GM18520 (cell line): ENCODE measurements at regions not wholly inside any gene's neighbourhood (a gene's known extent, or its start where the extent isn't known, plus 50 kb on each side); places are given as distances from the start of the nearest gene placed in this dataset.

ENCODE experiments used
- ATAC-seq: cut with Tn5 transposase; IDR thresholded peaks from one replicate; pipeline ENCODE4 v1.9.1; 2021; ENCODE audit not compliant: unreplicated experiment

GRCh38 chr6:113121571-113121970 is 735.6 kb upstream of the MARCKS start:
- ATAC-seq, result no peak

- ATAC-seq, result no peak
Observed at GRCh38 chr6:113122060-113122459, 735.1 kb upstream of the MARCKS start.

- no peak for ATAC-seq
Observed at GRCh38 chr6:113125626-113126025, 731.5 kb upstream of the MARCKS start.

GRCh38 chr6:113127786-113128419 is 729.2 kb upstream of the MARCKS start:
- no peak for ATAC-seq

GRCh38 chr6:113128661-113129060 is 728.5 kb upstream of the MARCKS start:
- ATAC-seq, result no peak

GRCh38 chr6:113129991-113130390 is 727.2 kb upstream of the MARCKS start:
- ATAC-seq, result no peak

GRCh38 chr6:113137426-113137825 is 719.7 kb upstream of the MARCKS start:
- no peak for ATAC-seq

GRCh38 chr6:113140721-113141120 is 716.4 kb upstream of the MARCKS start:
- no peak for ATAC-seq

GRCh38 chr6:113141901-113142300 is 715.2 kb upstream of the MARCKS start:
- ATAC-seq, result no peak

- ATAC-seq, result no peak
Observed at GRCh38 chr6:113142671-113143174, 714.4 kb upstream of the MARCKS start.

- no peak for ATAC-seq
Observed at GRCh38 chr6:113143206-113143605, 713.9 kb upstream of the MARCKS start.

GRCh38 chr6:113144117-113144516 is 713.0 kb upstream of the MARCKS start:
- ATAC-seq, result no peak

GRCh38 chr6:113146878-113147277 is 710.3 kb upstream of the MARCKS start:
- no peak for ATAC-seq

GRCh38 chr6:113147544-113147943 is 709.6 kb upstream of the MARCKS start:
- no peak for ATAC-seq

GRCh38 chr6:113148566-113148965 is 708.6 kb upstream of the MARCKS start:
- ATAC-seq, result no peak

- no peak for ATAC-seq
Observed at GRCh38 chr6:113149511-113149910, 707.6 kb upstream of the MARCKS start.

GRCh38 chr6:113160306-113161017 is 696.7 kb upstream of the MARCKS start:
- ATAC-seq, result no peak

GRCh38 chr6:113161018-113161315 is 696.2 kb upstream of the MARCKS start:
- no peak for ATAC-seq

GRCh38 chr6:113162739-113163138 is 694.4 kb upstream of the MARCKS start:
- no peak for ATAC-seq

- ATAC-seq, result no peak
Observed at GRCh38 chr6:113168057-113168456, 689.1 kb upstream of the MARCKS start.

- no peak for ATAC-seq
Observed at GRCh38 chr6:113169484-113169883, 687.7 kb upstream of the MARCKS start.

- ATAC-seq, result no peak
Observed at GRCh38 chr6:113170454-113170853, 686.7 kb upstream of the MARCKS start.

- ATAC-seq, result no peak
Observed at GRCh38 chr6:113171882-113172281, 685.3 kb upstream of the MARCKS start.
